ENCODE measurements at regions not wholly inside any gene's neighbourhood (a gene's known extent, or its start where the extent isn't known, plus 50 kb on each side); places are given as distances from the start of the nearest gene placed in this dataset.

GRCh38 chr7:115600207-115600606 lies 430.4 kb downstream of the TFEC start:
- no peak for TF ChIP-seq CTCF (IDR thresholded peaks at IDR 0.05; ENCODE audit: low read depth, low read length, poor library complexity, severe bottlenecking)
- TF ChIP-seq EZH2phosphoT487 (IDR thresholded peaks at IDR 0.05; ENCODE audit: borderline replicate concordance, low read length): no peak
